CD4-positive, alpha-beta T cell treated with Interleukin-4 for 1 hour (primary cell): ENCODE measurements at regions not wholly inside any gene's neighbourhood (a gene's known extent, or its start where the extent isn't known, plus 50 kb on each side); places are given as distances from the start of the nearest gene placed in this dataset.

Source experiments
- DNase-seq, 2 donors: peaks; one replicate each; pipeline ENCODE4 v3.0.0-alpha.2; 2020 to 2022

GRCh38 chr7:106339513-106340246, 54.9 kb upstream of the NAMPT start:
- no peak for DNase-seq

- DNase-seq: no peak
Observed at GRCh38 chr7:106337754-106338153, 53.0 kb upstream of the NAMPT start.

- DNase-seq: no peak
Observed at GRCh38 chr7:106335814-106336213, 51.0 kb upstream of the NAMPT start.
